ENCODE measurements at regions not wholly inside any gene's neighbourhood (a gene's known extent, or its start where the extent isn't known, plus 50 kb on each side); places are given as distances from the start of the nearest gene placed in this dataset.

- Histone ChIP-seq H2AFZ (ENCODE audit: low read depth) (no peak overlapping the region), H3K27me3 (ENCODE audit: insufficient read depth, low read depth) (no peaks in the 10 kb centered on the region), H3K79me2 (ENCODE audit: insufficient read depth, low read depth) (no peaks in the 10 kb centered on the region), H3K4me2 (no peak overlapping the region), H3K4me1 (ENCODE audit: low read depth, poor library complexity, severe bottlenecking) (no peaks in the 10 kb centered on the region), H4K20me1 (ENCODE audit: insufficient read depth) (no peaks in the 10 kb centered on the region), H3K27ac (no peak overlapping the region), H3K4me3 (IDR thresholded peaks at IDR 0.05; ENCODE audit: insufficient read depth, low read depth, low read length) (no peak overlapping the region), H3K9ac (no peak overlapping the region), H3K36me3 (ENCODE audit: insufficient read depth) (no peaks in the 10 kb centered on the region)
- TF ChIP-seq CTCF (conservative IDR thresholded peaks at IDR 0.05; ENCODE audit: low read depth, low read length) = no peak
Measured at GRCh38 chrX:149363965-149364364, 141.1 kb downstream of the IDS start.

GRCh38 chrX:149346306-149346705 lies 158.8 kb downstream of the IDS start:
- Histone ChIP-seq H3K27me3 (ENCODE audit: insufficient read depth, low read depth) (no peaks in the 10 kb centered on the region), H3K4me3 (IDR thresholded peaks at IDR 0.05; ENCODE audit: insufficient read depth, low read depth, low read length) (no peak overlapping the region), H2AFZ (ENCODE audit: low read depth) (no peak overlapping the region), H3K4me2 (no peak overlapping the region), H3K36me3 (ENCODE audit: insufficient read depth) (no peaks in the 10 kb centered on the region), H3K4me1 (ENCODE audit: low read depth, poor library complexity, severe bottlenecking) (no peaks in the 10 kb centered on the region), H3K27ac (no peak overlapping the region), H4K20me1 (ENCODE audit: insufficient read depth) (no peaks in the 10 kb centered on the region), H3K9ac (no peak overlapping the region), H3K79me2 (ENCODE audit: insufficient read depth, low read depth) (no peaks in the 10 kb centered on the region)
- TF ChIP-seq CTCF (conservative IDR thresholded peaks at IDR 0.05; ENCODE audit: low read depth, low read length) = no peak

GRCh38 chrX:149322316-149322715 lies 182.8 kb downstream of the IDS start:
- Histone ChIP-seq H4K20me1 (ENCODE audit: insufficient read depth) (no peaks in the 10 kb centered on the region), H3K79me2 (ENCODE audit: insufficient read depth, low read depth) (no peaks in the 10 kb centered on the region), H3K27ac (no peak overlapping the region), H3K9ac (no peak overlapping the region), H3K27me3 (ENCODE audit: insufficient read depth, low read depth) (no peaks in the 10 kb centered on the region), H3K4me2 (no peak overlapping the region), H3K4me1 (ENCODE audit: low read depth, poor library complexity, severe bottlenecking) (no peaks in the 10 kb centered on the region), H3K36me3 (ENCODE audit: insufficient read depth) (no peaks in the 10 kb centered on the region), H3K4me3 (IDR thresholded peaks at IDR 0.05; ENCODE audit: insufficient read depth, low read depth, low read length) (no peak overlapping the region), H2AFZ (ENCODE audit: low read depth) (no peak overlapping the region)
- TF ChIP-seq CTCF (conservative IDR thresholded peaks at IDR 0.05; ENCODE audit: low read depth, low read length) = no peak

- Histone ChIP-seq H3K79me2 (ENCODE audit: insufficient read depth, low read depth) (no peaks in the 10 kb centered on the region), H3K4me1 (ENCODE audit: low read depth, poor library complexity, severe bottlenecking) (no peaks in the 10 kb centered on the region), H3K9ac (no peak overlapping the region), H3K27me3 (ENCODE audit: insufficient read depth, low read depth) (no peaks in the 10 kb centered on the region), H2AFZ (ENCODE audit: low read depth) (no peak overlapping the region), H3K4me3 (IDR thresholded peaks at IDR 0.05; ENCODE audit: insufficient read depth, low read depth, low read length) (no peak overlapping the region), H3K36me3 (ENCODE audit: insufficient read depth) (no peaks in the 10 kb centered on the region), H4K20me1 (ENCODE audit: insufficient read depth) (no peaks in the 10 kb centered on the region), H3K27ac (no peak overlapping the region), H3K4me2 (no peak overlapping the region)
- no peak for TF ChIP-seq CTCF (conservative IDR thresholded peaks at IDR 0.05; ENCODE audit: low read depth, low read length)
Measured at GRCh38 chrX:149313871-149314371, 191.2 kb downstream of the IDS start.

Data from KMS-11 (cell line).